ENCODE measurements at regions not wholly inside any gene's neighbourhood (a gene's known extent, or its start where the extent isn't known, plus 50 kb on each side); places are given as distances from the start of the nearest gene placed in this dataset.

DNA sequence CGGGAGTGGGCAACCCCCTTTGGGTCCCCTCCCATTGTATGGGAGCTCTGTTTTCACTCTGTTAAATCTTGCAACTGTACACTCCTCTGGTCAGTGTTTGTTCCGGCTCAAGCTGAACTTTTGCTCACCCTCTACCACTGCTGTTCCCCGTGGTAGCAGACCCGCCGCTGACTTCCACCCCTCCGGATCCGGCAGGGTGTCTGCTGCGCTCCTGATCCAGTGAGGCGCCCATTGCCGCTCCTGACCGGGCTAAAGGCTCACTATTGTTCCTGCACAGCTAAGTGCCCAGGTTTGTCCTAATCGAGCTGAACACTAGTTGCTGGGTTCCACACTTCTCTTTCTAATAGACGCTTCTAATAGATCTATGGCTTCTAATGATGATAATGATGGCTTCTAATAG, 488.6 kb downstream of the MRPL39 start:
- TF ChIP-seq EZH2phosphoT487 (IDR thresholded peaks at IDR 0.05; ENCODE audit: borderline replicate concordance): no peak
- TF ChIP-seq, protein P1, sequence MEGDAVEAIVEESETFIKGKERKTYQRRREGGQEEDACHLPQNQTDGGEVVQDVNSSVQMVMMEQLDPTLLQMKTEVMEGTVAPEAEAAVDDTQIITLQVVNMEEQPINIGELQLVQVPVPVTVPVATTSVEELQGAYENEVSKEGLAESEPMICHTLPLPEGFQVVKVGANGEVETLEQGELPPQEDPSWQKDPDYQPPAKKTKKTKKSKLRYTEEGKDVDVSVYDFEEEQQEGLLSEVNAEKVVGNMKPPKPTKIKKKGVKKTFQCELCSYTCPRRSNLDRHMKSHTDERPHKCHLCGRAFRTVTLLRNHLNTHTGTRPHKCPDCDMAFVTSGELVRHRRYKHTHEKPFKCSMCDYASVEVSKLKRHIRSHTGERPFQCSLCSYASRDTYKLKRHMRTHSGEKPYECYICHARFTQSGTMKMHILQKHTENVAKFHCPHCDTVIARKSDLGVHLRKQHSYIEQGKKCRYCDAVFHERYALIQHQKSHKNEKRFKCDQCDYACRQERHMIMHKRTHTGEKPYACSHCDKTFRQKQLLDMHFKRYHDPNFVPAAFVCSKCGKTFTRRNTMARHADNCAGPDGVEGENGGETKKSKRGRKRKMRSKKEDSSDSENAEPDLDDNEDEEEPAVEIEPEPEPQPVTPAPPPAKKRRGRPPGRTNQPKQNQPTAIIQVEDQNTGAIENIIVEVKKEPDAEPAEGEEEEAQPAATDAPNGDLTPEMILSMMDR (conservative IDR thresholded peaks at IDR 0.05; ENCODE audit: low read length): no peak

Measured in Loucy (cell line).